PC-3 (cell line): ENCODE measurements at regions not wholly inside any gene's neighbourhood (a gene's known extent, or its start where the extent isn't known, plus 50 kb on each side); places are given as distances from the start of the nearest gene placed in this dataset.

Experiments used
- ATAC-seq: fragments of 200-7000 bp; cut with Tn5 transposase; 2 replicates; pipeline ENCODE4 v1.9.1; 2020; ENCODE audit warnings: mild to moderate bottlenecking, moderate library complexity
- BruUV-seq: library from RNA; stranded (reverse); fragments of 400-500 nt; replicated peaks from 2 replicates; lab custom pipeline; 2021; lab: Mats Ljungman, UMichigan
- CTCF ChIA-PET: fragments of 300-600 bp; sonication (Branson Sonifier 250); formaldehyde crosslinking; loops from one replicate; lab custom pipeline; 2022; ENCODE audit warnings: antibody characterized with exemption; lab: Charles Lee
- POLR2A ChIA-PET: fragments of 300-600 bp; sonication (Branson Sonifier 250); formaldehyde crosslinking; loops from one replicate; lab custom pipeline; 2022; ENCODE audit warnings: antibody characterized with exemption; ENCODE audit not compliant: unreplicated experiment; lab: Charles Lee
- DNase-seq: peaks from one replicate; pipeline ENCODE4 v3.0.0-alpha.2; 2015
- H2AFZ ChIP-seq: fragments of 300-600 bp; sonication (generic); 2 replicates; pipeline ENCODE4 v1.6.0; 2016; ENCODE audit warnings: antibody characterized with exemption, low read length
- H3F3A ChIP-seq: fragments of 300-600 bp; sonication (generic); one replicate; pipeline ENCODE4 v1.6.0; 2017; ENCODE audit warnings: antibody characterized with exemption, low read length, control low read depth, mild to moderate bottlenecking; ENCODE audit not compliant: unreplicated experiment
- H3K27ac ChIP-seq: fragments of 300-600 bp; sonication (generic); 2 replicates; pipeline ENCODE4 v1.5.1; 2016; ENCODE audit warnings: mild to moderate bottlenecking, low read length
- H3K27me3 ChIP-seq: fragments of 300-600 bp; sonication (generic); 2 replicates; pipeline ENCODE4 v1.6.1; 2016; ENCODE audit warnings: low read length, mixed read lengths
- H3K36me3 ChIP-seq: fragments of 300-600 bp; sonication (generic); 2 replicates; pipeline ENCODE4 v1.6.1; 2016; ENCODE audit warnings: low read depth, mixed run types, low read length, mixed read lengths
- H3K4me1 ChIP-seq: fragments of 300-600 bp; sonication (generic); 2 replicates; pipeline ENCODE4 v1.5.1; 2016; ENCODE audit warnings: low read length; ENCODE audit not compliant: insufficient read depth
- H3K4me2 ChIP-seq: fragments of 300-600 bp; sonication (generic); 2 replicates; pipeline ENCODE4 v1.6.0; 2016; ENCODE audit warnings: low read length
- H3K4me3 ChIP-seq: fragments of 300-600 bp; sonication (generic); 2 replicates; pipeline ENCODE4 v1.5.1; 2016; ENCODE audit warnings: mild to moderate bottlenecking, low read length, mixed read lengths
- H3K79me2 ChIP-seq: fragments of 300-600 bp; sonication (generic); 2 replicates; pipeline ENCODE4 v1.6.1; 2017; ENCODE audit warnings: low read length, mixed read lengths
- H3K9ac ChIP-seq: fragments of 300-600 bp; sonication (generic); 2 replicates; pipeline ENCODE4 v1.6.0; 2016; ENCODE audit warnings: mild to moderate bottlenecking, low read length
- H3K9me2 ChIP-seq: fragments of 300-600 bp; sonication (generic); replicated peaks from 2 replicates; pipeline ENCODE4 v1.6.1; 2016; ENCODE audit warnings: mixed run types, low read length, mixed read lengths
- H3K9me3 ChIP-seq: fragments of 300-600 bp; sonication (generic); 2 replicates; pipeline ENCODE4 v1.6.1; 2016; ENCODE audit warnings: low read length, mixed read lengths
- H4K20me1 ChIP-seq: fragments of 300-600 bp; sonication (generic); 2 replicates; pipeline ENCODE4 v1.6.1; 2016; ENCODE audit warnings: low read length, mixed read lengths
- EZH2 ChIP-seq: fragments of 300-600 bp; sonication (generic); IDR thresholded peaks from one replicate; pipeline ENCODE4 v1.6.1; 2017; ENCODE audit warnings: antibody characterized with exemption, mild to moderate bottlenecking, low read length; ENCODE audit not compliant: unreplicated experiment
- EZH2phosphoT487 ChIP-seq: fragments of 300-600 bp; sonication (generic); IDR thresholded peaks from 2 replicates; pipeline ENCODE4 v1.6.1; 2018; ENCODE audit warnings: mild to moderate bottlenecking, antibody characterized with exemption, low read length, borderline replicate concordance
- intact Hi-C: fragments of 100-400 bp; cut with micrococcal nuclease; formaldehyde crosslinking; loops from 2 replicates; pipeline ENCODE4 v1.9.0; 2023
- TF ChIP-seq, protein P1 (sequence below): fragments of 300-600 bp; sonication (generic); conservative IDR thresholded peaks from 2 replicates; pipeline ENCODE4 v1.5.1; 2017; ENCODE audit warnings: antibody characterized with exemption, low read depth, mild to moderate bottlenecking, low read length

DNA sequence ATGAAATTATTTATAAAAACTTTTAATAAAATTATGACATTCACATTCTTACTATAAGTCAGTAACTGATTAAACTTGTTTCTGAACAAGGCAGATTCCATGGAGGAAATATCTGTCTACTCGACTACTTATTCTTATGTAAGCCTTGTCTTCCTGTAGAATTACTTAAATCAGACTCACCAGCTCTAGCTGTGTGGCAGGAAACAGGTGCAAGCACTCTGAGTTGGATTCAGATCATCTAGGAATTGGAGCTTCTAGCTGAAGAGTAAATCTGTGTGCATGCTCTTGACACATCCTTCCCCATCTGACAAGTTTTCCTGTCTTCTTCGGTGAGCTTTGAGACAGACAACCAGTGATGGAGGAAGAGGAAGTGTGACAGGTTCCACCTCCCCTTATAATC, 284.7 kb downstream of the TRIB2 start:
- DNase-seq: no peak
- H3K36me3 ChIP-seq: no peaks in the 10 kb centered on the region
- no peaks in the 10 kb centered on the region for H3K79me2 ChIP-seq
- H3K9me2 ChIP-seq: no peaks in the 10 kb centered on the region; the same call in 1 of the 2 replicates
- no peak for ATAC-seq
- H3K27me3 ChIP-seq: no peaks in the 10 kb centered on the region
- no peaks in the 10 kb centered on the region for H3K4me1 ChIP-seq
- H3K9ac ChIP-seq: no peak overlapping the region
- H3K9me3 ChIP-seq: no peaks in the 10 kb centered on the region
- ChIA-PET POLR2A (no interaction called here), CTCF (no interaction called here)
- no peak overlapping the region for H3K27ac ChIP-seq
- no peak overlapping the region for H3K4me3 ChIP-seq
- TF ChIP-seq, protein P1, sequence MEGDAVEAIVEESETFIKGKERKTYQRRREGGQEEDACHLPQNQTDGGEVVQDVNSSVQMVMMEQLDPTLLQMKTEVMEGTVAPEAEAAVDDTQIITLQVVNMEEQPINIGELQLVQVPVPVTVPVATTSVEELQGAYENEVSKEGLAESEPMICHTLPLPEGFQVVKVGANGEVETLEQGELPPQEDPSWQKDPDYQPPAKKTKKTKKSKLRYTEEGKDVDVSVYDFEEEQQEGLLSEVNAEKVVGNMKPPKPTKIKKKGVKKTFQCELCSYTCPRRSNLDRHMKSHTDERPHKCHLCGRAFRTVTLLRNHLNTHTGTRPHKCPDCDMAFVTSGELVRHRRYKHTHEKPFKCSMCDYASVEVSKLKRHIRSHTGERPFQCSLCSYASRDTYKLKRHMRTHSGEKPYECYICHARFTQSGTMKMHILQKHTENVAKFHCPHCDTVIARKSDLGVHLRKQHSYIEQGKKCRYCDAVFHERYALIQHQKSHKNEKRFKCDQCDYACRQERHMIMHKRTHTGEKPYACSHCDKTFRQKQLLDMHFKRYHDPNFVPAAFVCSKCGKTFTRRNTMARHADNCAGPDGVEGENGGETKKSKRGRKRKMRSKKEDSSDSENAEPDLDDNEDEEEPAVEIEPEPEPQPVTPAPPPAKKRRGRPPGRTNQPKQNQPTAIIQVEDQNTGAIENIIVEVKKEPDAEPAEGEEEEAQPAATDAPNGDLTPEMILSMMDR: no peak
- TF ChIP-seq EZH2 (no peak), EZH2phosphoT487 (no peak)
- H2AFZ ChIP-seq: no peak overlapping the region
- intact Hi-C loops: loop anchor here (10.0 kb wide), 1 partner anchor 717 kb away; no protein-coding TSS in a partner anchor
- no peak overlapping the region for H3K4me2 ChIP-seq
- BruUV-seq: no TSS peak
- no peaks in the 10 kb centered on the region for H3F3A ChIP-seq
- H4K20me1 ChIP-seq: no peaks in the 10 kb centered on the region

- ATAC-seq (no peak), DNase-seq (no peak)
- TF ChIP-seq EZH2: no peak
- no peak for TF ChIP-seq EZH2phosphoT487
- TF ChIP-seq, protein P1: no peak
- no peaks in the 10 kb centered on the region; the same call in 1 of the 2 replicates for H3K9me2 ChIP-seq
- H4K20me1 ChIP-seq: no peaks in the 10 kb centered on the region
- no peak overlapping the region for H3K4me3 ChIP-seq
- H3K36me3 ChIP-seq: no peaks in the 10 kb centered on the region
- H3K4me1 ChIP-seq: peaks cover 7% of the 10 kb centered on the region
- H3K9me3 ChIP-seq: no peaks in the 10 kb centered on the region
- H3K79me2 ChIP-seq: no peaks in the 10 kb centered on the region
- intact Hi-C loops: loop anchor here (10.0 kb wide), 1 partner anchor 718 kb away; no protein-coding TSS in a partner anchor
- H3K27ac ChIP-seq: no peak overlapping the region
- no peaks in the 10 kb centered on the region for H3F3A ChIP-seq
- H2AFZ ChIP-seq: no peak overlapping the region
- no peak overlapping the region for H3K9ac ChIP-seq
- H3K4me2 ChIP-seq: no peak overlapping the region
- ChIA-PET POLR2A (no interaction called here), CTCF (no interaction called here)
- no TSS peak for BruUV-seq
- H3K27me3 ChIP-seq: no peaks in the 10 kb centered on the region
These were observed 286.0 kb downstream of the TRIB2 start for GRCh38 chr2:13002536-13003331.

- H3F3A ChIP-seq: no peaks in the 10 kb centered on the region
- intact Hi-C loops: loop anchor here (10.0 kb wide), 1 partner anchor 719 kb away; no protein-coding TSS in a partner anchor
- no TSS peak for BruUV-seq
- DNase-seq (no peak), ATAC-seq (no peak)
- no peak overlapping the region for H3K9ac ChIP-seq
- no peak for TF ChIP-seq EZH2
- TF ChIP-seq, protein P1: no peak
- no peak for TF ChIP-seq EZH2phosphoT487
- H3K9me2 ChIP-seq: no peaks in the 10 kb centered on the region
- H3K4me2 ChIP-seq: no peak overlapping the region
- no peak overlapping the region for H3K27ac ChIP-seq
- no peaks in the 10 kb centered on the region for H3K79me2 ChIP-seq
- H2AFZ ChIP-seq: no peak overlapping the region
- H3K4me3 ChIP-seq: no peak overlapping the region
- H3K4me1 ChIP-seq: peaks cover 7% of the 10 kb centered on the region
- H3K36me3 ChIP-seq: no peaks in the 10 kb centered on the region
- POLR2A ChIA-PET: no interaction called here
- CTCF ChIA-PET: no interaction called here
- no peaks in the 10 kb centered on the region for H3K27me3 ChIP-seq
- H4K20me1 ChIP-seq: no peaks in the 10 kb centered on the region
- H3K9me3 ChIP-seq: no peaks in the 10 kb centered on the region
These were observed 286.8 kb downstream of the TRIB2 start for GRCh38 chr2:13003500-13003899.
